Naive thymus-derived CD4-positive, alpha-beta T cell (primary cell): ENCODE measurements at regions not wholly inside any gene's neighbourhood (a gene's known extent, or its start where the extent isn't known, plus 50 kb on each side); places are given as distances from the start of the nearest gene placed in this dataset.

Experiments used
- ATAC-seq: fragments of 150-1000 bp; cut with Tn5 transposase; 2 replicates; pipeline ENCODE4 v1.10.0; 2021; ENCODE audit warnings: mild to moderate bottlenecking, moderate library complexity
- CTCF ChIA-PET: fragments of 350-600 bp; sonication (Branson Sonifier 250); formaldehyde crosslinking; loops from one replicate; lab custom pipeline; 2021; ENCODE audit warnings: antibody characterized with exemption; lab: Charles Lee
- POLR2A ChIA-PET: fragments of 350-600 bp; sonication (Branson Sonifier 250); formaldehyde crosslinking; loops from one replicate; lab custom pipeline; 2021; ENCODE audit warnings: antibody characterized with exemption, inconsistent platforms; lab: Charles Lee
- DNase-seq, 9 donors: peaks; one replicate each; pipeline versions ENCODE4 v3.0.0 to v3.0.0-alpha.2; 2020 to 2022; ENCODE audit warnings: mixed read lengths in 1 of 9
- H3K27ac ChIP-seq: one replicate; pipeline ENCODE4 v1.7.0; 2013; ENCODE audit warnings: mild to moderate bottlenecking, low read depth, low read length, moderate library complexity
- H3K27me3 ChIP-seq, 2 donors: one replicate each; pipeline ENCODE4 v1.7.0; 2013; ENCODE audit warnings: low read length in 2 of 2, mild to moderate bottlenecking in 2 of 2, moderate library complexity in 2 of 2; ENCODE audit not compliant: control insufficient read depth in 2 of 2, insufficient read depth in 2 of 2
- H3K36me3 ChIP-seq, 3 experiments: 1 replicate in 2 of 3; 2 replicates in 1 of 3; pipeline ENCODE4 v1.7.0; 2013; ENCODE audit warnings: low read length in 3 of 3, mild to moderate bottlenecking in 3 of 3, moderate library complexity in 1 of 3; ENCODE audit not compliant: insufficient read depth in 3 of 3, control insufficient read depth in 2 of 3
- H3K4me1 ChIP-seq, 2 donors: one replicate each; pipeline ENCODE4 v1.7.0; 2013; ENCODE audit warnings: low read length in 2 of 2, mild to moderate bottlenecking in 2 of 2, moderate library complexity in 1 of 2; ENCODE audit not compliant: control insufficient read depth in 2 of 2, insufficient read depth in 2 of 2
- H3K4me3 ChIP-seq: 2 replicates; pipeline ENCODE4 v1.7.0; 2013; ENCODE audit warnings: mild to moderate bottlenecking, low read length
- H3K9me3 ChIP-seq, 3 experiments: 1 replicate in 2 of 3; 2 replicates in 1 of 3; pipeline ENCODE4 v1.7.0; 2013; ENCODE audit warnings: low read length in 3 of 3; ENCODE audit not compliant: control insufficient read depth in 2 of 3
- H3K27ac Mint-ChIP-seq, 9 donors: one replicate each; pipeline ENCODE4 v1.8.0; 2020 to 2022; ENCODE audit warnings: mixed read lengths in 9 of 9, mild to moderate bottlenecking in 8 of 9, moderate library complexity in 5 of 9, inconsistent platforms in 2 of 9
- H3K27me3 Mint-ChIP-seq, 5 donors: one replicate each; pipeline ENCODE4 v1.8.0; 2021 to 2022; ENCODE audit warnings: mixed read lengths in 5 of 5, mild to moderate bottlenecking in 1 of 5
- H3K36me3 Mint-ChIP-seq, 5 donors: one replicate each; pipeline ENCODE4 v1.8.0; 2020 to 2022; ENCODE audit warnings: mixed read lengths in 5 of 5, mild to moderate bottlenecking in 3 of 5, inconsistent platforms in 1 of 5
- H3K4me1 Mint-ChIP-seq, 7 donors: one replicate each; pipeline ENCODE4 v1.8.0; 2020 to 2022; ENCODE audit warnings: mixed read lengths in 7 of 7, mild to moderate bottlenecking in 3 of 7, inconsistent platforms in 1 of 7
- H3K4me3 Mint-ChIP-seq, 10 donors: one replicate each; pipeline ENCODE4 v1.8.0; 2020 to 2022; ENCODE audit warnings: mild to moderate bottlenecking in 10 of 10, mixed read lengths in 10 of 10, moderate library complexity in 6 of 10, inconsistent platforms in 2 of 10
- H3K9me3 Mint-ChIP-seq, 11 donors: one replicate each; pipeline ENCODE4 v1.8.0; 2020 to 2022; ENCODE audit warnings: mixed read lengths in 11 of 11, mild to moderate bottlenecking in 4 of 11, inconsistent platforms in 1 of 11, moderate library complexity in 1 of 11
- intact Hi-C, 2 donors: fragments of 100-400 bp; cut with micrococcal nuclease; formaldehyde crosslinking; loops; one replicate each; pipeline ENCODE4 v1.15.1; 2023

DNA sequence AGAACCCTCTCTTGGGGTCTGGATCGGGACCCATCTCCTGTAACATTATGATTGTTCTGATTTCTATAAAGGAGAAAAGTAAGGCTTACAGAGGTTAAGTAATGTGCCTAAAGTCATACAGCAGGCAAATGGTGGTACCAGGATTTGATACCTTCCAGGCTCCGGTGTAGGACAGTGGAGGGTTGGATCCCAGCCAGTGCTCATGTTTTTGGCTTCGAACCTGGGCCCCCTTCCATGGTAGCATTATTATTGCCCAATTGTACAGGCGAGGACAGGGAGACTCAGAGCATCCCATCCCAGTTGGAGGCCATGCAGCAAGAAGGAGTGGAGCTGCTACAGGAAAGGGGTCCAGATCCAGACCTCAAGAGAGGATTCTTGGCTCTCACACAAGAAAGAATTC lies 202.7 kb downstream of the TFAP2C start:
- DNase-seq (no peak), ATAC-seq (no peak)
- POLR2A ChIA-PET: no interaction called here
- H3K4me1 ChIP-seq: no peaks in the 10 kb centered on the region
- H3K4me3 ChIP-seq: no peak overlapping the region
- intact Hi-C loops: no loop called here
- peaks cover 0 to 3% (median 0%) of the 10 kb centered on the region in 5 donors for H3K36me3 Mint-ChIP-seq
- peaks cover 0 to 3% (median 0%) of the 10 kb centered on the region in 11 donors for H3K9me3 Mint-ChIP-seq
- no peaks in the 10 kb centered on the region for H3K27me3 ChIP-seq
- no peak overlapping the region for H3K27ac ChIP-seq
- CTCF ChIA-PET: no interaction called here
- peaks cover 12 to 58% (median 37%) of the 10 kb centered on the region in 5 donors for H3K27me3 Mint-ChIP-seq
- H3K36me3 ChIP-seq: no peaks in the 10 kb centered on the region
- H3K9me3 ChIP-seq: peaks cover 0 to 5% (median 0%) of the 10 kb centered on the region in 3 experiments
- no peak overlapping the region for H3K27ac Mint-ChIP-seq
- H3K4me3 Mint-ChIP-seq: no peak overlapping the region
- H3K4me1 Mint-ChIP-seq: peaks cover 0 to 6% (median 0%) of the 10 kb centered on the region in 7 donors

DNA sequence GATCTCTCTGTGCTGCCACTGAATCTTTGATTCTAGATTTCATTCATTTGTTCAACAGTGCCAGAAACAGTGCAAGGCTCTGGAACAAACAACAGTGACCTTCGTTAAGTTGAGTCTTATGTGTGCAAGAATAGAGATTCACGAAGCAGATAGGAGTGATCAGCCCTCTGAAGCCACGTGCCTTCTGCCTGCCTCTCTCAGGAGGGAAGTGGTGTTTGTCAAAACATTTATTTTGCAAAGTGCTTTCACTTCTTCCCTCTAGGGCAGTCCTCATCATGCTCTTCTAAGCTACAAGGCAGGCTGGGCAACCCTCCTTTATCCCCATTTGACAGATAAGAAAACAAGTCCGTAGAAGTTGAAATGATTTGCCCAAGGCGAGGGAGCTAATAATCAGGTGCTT lies 204.3 kb downstream of the TFAP2C start:
- H3K27ac ChIP-seq: no peak overlapping the region
- intact Hi-C loops: no loop called here
- ATAC-seq (no peak), DNase-seq (no peak)
- no peaks in the 10 kb centered on the region for H3K4me1 ChIP-seq
- Mint-ChIP-seq H3K4me3 (no peak overlapping the region), H3K27ac (no peak overlapping the region), H3K9me3 (peaks cover 0 to 4% (median 1%) of the 10 kb centered on the region in 11 donors), H3K27me3 (peaks cover 12 to 53% (median 42%) of the 10 kb centered on the region in 5 donors), H3K36me3 (peaks cover 0 to 3% (median 0%) of the 10 kb centered on the region in 5 donors), H3K4me1 (peaks cover 0 to 6% (median 0%) of the 10 kb centered on the region in 7 donors)
- ChIA-PET CTCF (no interaction called here), POLR2A (no interaction called here)
- peaks cover 0 to 4% (median 0%) of the 10 kb centered on the region in 3 experiments for H3K9me3 ChIP-seq
- H3K27me3 ChIP-seq: no peaks in the 10 kb centered on the region
- no peak overlapping the region for H3K4me3 ChIP-seq
- H3K36me3 ChIP-seq: no peaks in the 10 kb centered on the region

DNA sequence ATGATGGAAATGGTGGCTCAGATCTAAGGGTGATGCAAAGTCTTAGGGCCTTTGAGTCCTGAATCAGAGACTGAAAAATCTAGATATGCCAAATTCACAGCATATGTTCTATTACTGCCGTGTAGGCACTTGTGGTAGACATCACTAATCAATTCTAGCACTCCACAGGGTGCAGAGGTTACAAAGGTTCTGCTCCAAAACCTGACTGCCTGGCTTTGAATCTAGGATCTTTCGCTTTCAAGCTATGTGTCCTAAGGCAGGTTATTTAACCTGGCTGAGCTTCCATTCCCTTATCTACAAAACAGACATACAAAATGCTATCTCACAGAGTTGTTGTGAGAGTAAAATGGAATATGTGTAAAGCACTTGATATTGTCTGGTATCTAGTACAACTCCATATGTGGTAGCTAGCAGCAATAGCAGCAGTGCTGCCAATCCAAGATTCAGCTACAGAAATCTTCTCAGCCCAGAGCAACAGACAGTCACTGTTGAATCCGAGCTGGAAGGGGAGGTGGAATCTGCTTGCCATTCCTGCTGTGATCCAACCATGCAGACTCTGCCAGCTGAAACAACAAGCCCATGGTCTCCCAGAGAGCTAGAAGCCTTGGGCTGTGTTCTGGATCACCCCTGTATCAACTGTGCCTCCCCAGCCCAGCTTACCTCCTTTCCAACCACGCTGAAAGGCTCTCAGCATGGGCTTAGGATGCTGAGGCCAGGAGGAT lies 206.9 kb downstream of the TFAP2C start:
- intact Hi-C loops: no loop called here
- DNase-seq: no peak
- H3K27me3 Mint-ChIP-seq: peaks cover 0 to 43% (median 21%) of the 10 kb centered on the region in 5 donors
- H3K36me3 ChIP-seq: no peaks in the 10 kb centered on the region
- ChIA-PET CTCF (no interaction called here), POLR2A (no interaction called here)
- ATAC-seq: no peak
- H3K27ac Mint-ChIP-seq: no peak overlapping the region
- no peak overlapping the region for H3K27ac ChIP-seq
- H3K4me1 ChIP-seq: no peaks in the 10 kb centered on the region
- H3K9me3 ChIP-seq: no peaks in the 10 kb centered on the region
- peaks cover 0 to 7% (median 1%) of the 10 kb centered on the region in 11 donors for H3K9me3 Mint-ChIP-seq
- H3K4me3 ChIP-seq: no peak overlapping the region
- no peaks in the 10 kb centered on the region for H3K27me3 ChIP-seq
- no peaks in the 10 kb centered on the region for H3K4me1 Mint-ChIP-seq
- H3K4me3 Mint-ChIP-seq: no peak overlapping the region
- H3K36me3 Mint-ChIP-seq: no peaks in the 10 kb centered on the region

DNA sequence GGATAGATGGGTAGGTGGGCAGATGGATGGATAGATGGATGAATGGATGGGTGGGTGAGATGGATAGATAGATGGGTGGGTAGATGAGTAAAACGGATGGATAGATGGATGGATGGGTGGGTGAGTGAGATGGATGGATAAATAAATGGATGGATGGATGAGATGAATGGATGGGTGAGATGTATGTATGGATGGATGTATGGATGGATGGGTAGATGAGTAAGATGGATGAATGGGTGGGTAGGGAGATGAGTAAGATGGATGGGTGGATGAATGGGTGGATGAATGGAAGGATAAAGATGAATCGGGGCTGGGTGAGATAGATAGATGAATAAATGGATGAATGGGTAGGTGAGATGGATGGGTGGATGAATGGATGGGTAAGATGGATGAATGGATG lies 210.1 kb downstream of the TFAP2C start:
- Histone ChIP-seq H3K36me3 (no peaks in the 10 kb centered on the region), H3K9me3 (no peaks in the 10 kb centered on the region), H3K4me1 (no peaks in the 10 kb centered on the region), H3K4me3 (no peak overlapping the region), H3K27ac (no peak overlapping the region), H3K27me3 (no peaks in the 10 kb centered on the region)
- peaks cover 0 to 21% (median 8%) of the 10 kb centered on the region in 5 donors for H3K27me3 Mint-ChIP-seq
- ChIA-PET CTCF (no interaction called here), POLR2A (no interaction called here)
- peaks cover 0 to 10% (median 1%) of the 10 kb centered on the region in 11 donors for H3K9me3 Mint-ChIP-seq
- ATAC-seq: no peak
- no peaks in the 10 kb centered on the region for H3K4me1 Mint-ChIP-seq
- no peak overlapping the region for H3K4me3 Mint-ChIP-seq
- DNase-seq: no peak
- intact Hi-C loops: no loop called here
- no peaks in the 10 kb centered on the region for H3K36me3 Mint-ChIP-seq
- no peak overlapping the region for H3K27ac Mint-ChIP-seq

DNA sequence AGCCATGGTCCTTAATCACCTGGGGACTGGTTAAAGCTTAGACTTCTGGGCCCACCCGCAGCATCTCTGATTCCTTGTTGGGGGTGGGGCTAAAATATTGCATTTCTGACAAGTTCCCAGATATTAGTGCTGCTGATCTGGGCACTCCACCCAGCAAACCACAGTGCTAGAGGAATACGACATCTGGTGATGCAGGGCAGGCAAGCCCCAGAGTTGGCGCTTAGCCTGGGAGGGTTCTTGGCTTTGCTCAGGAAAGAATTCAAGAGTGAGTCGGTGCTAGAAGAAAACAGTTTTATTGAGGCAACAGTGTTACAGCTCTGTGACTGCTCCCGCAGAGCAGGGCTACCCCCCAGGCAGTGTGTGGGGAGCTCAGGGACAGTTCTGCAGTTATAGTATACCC lies 210.7 kb downstream of the TFAP2C start:
- H3K27me3 ChIP-seq: no peaks in the 10 kb centered on the region
- Mint-ChIP-seq H3K27me3 (peaks cover 0 to 21% (median 10%) of the 10 kb centered on the region in 5 donors), H3K27ac (no peak overlapping the region), H3K9me3 (peaks cover 0 to 10% (median 1%) of the 10 kb centered on the region in 11 donors), H3K4me1 (no peaks in the 10 kb centered on the region), H3K4me3 (no peak overlapping the region), H3K36me3 (no peaks in the 10 kb centered on the region)
- ATAC-seq (no peak), DNase-seq (no peak)
- CTCF ChIA-PET: no interaction called here
- no peak overlapping the region for H3K27ac ChIP-seq
- intact Hi-C loops: no loop called here
- no peaks in the 10 kb centered on the region for H3K4me1 ChIP-seq
- POLR2A ChIA-PET: no interaction called here
- no peaks in the 10 kb centered on the region for H3K36me3 ChIP-seq
- H3K9me3 ChIP-seq: no peaks in the 10 kb centered on the region
- H3K4me3 ChIP-seq: no peak overlapping the region

DNA sequence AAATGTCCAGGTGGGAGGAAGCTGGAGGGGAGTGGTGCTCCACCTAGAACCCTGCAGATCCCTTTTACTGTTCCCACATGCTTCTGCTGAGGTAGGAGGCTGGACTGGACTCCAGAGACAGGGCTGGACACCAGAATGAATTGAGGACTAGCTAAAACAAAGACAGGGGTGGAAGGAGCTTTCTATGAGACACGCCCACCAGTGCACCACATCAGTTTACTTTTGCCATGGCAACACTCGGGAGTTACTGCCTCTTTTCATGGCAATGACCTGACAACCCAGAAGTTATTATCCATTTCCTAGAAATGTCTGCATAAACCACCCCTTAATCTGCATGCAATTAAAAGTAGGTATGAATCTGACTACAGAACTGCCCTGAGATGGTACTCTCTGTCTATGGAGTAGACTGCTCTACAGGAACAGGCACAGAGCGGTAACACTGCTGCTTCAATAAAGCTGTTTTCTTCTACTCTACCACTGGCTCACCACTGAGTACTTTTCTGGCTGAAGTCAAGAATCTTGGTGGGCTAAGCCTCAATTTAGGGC lies 211.7 kb downstream of the TFAP2C start:
- intact Hi-C loops: no loop called here
- Mint-ChIP-seq H3K9me3 (peaks cover 0 to 10% (median 1%) of the 10 kb centered on the region in 11 donors), H3K36me3 (no peaks in the 10 kb centered on the region), H3K4me3 (no peak overlapping the region), H3K27ac (no peak overlapping the region), H3K27me3 (peaks cover 0 to 20% (median 10%) of the 10 kb centered on the region in 5 donors), H3K4me1 (no peaks in the 10 kb centered on the region)
- H3K36me3 ChIP-seq: no peaks in the 10 kb centered on the region
- no peak for ATAC-seq
- no peaks in the 10 kb centered on the region for H3K9me3 ChIP-seq
- no peaks in the 10 kb centered on the region for H3K4me1 ChIP-seq
- DNase-seq: no peak
- POLR2A ChIA-PET: no interaction called here
- CTCF ChIA-PET: no interaction called here
- no peaks in the 10 kb centered on the region for H3K27me3 ChIP-seq
- H3K27ac ChIP-seq: no peak overlapping the region
- no peak overlapping the region for H3K4me3 ChIP-seq
